B cell (primary cell): ENCODE measurements at regions not wholly inside any gene's neighbourhood (a gene's known extent, or its start where the extent isn't known, plus 50 kb on each side); places are given as distances from the start of the nearest gene placed in this dataset.

ENCODE experiments used
- CTCF ChIP-seq: fragments of 200-600 bp; IDR thresholded peaks from one replicate; pipeline ENCODE4 v1.8.0; 2022; ENCODE audit warnings: antibody characterized with exemption, mild to moderate bottlenecking
- EZH2 ChIP-seq: IDR thresholded peaks from 2 replicates; pipeline ENCODE4 v1.6.1; 2012; ENCODE audit warnings: borderline replicate concordance, low read depth, mild to moderate bottlenecking, moderate library complexity, low read length; ENCODE audit not compliant: insufficient read depth, poor library complexity, severe bottlenecking

- TF ChIP-seq CTCF: no peak
- no peak for TF ChIP-seq EZH2
These were observed 247.9 kb downstream of the BAMBI start for GRCh38 chr10:28925121-28925663.
